ENCODE measurements at regions not wholly inside any gene's neighbourhood (a gene's known extent, or its start where the extent isn't known, plus 50 kb on each side); places are given as distances from the start of the nearest gene placed in this dataset.
"Not testable (repeated sequence)": the region's sequence is repeated elsewhere in the genome, so short reads cannot be mapped to it uniquely, and the experiment has no call there.

DNA sequence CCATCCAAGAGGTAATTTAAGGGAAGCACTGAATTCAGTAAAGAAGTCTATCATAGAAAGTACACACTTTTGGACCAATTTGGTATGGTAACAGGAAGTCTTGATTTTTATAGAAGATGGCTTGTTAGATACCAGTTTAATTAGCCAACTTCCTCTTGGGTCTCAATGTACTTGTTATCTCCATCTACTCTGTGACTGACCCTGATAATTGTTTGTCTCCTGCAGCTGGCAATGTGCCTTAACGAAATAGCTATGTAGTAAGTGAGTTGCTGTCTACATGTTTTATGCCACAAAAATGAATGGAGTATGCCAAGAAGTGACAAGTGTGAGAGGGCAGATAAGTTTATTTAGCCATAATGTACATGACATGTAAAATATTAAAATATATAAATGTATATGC is 410.5 kb upstream of the MAN1A1 start:
- H2AFZ ChIP-seq (ENCODE audit: low read length, unreplicated experiment) = no peak overlapping the region
- no peak overlapping the region for H3K4me3 ChIP-seq (ENCODE audit: low read depth, low read length)
- H3K27ac ChIP-seq (ENCODE audit: low read depth, low read length) = no peak overlapping the region
- H3K36me3 ChIP-seq (ENCODE audit: insufficient read depth, low read length) = no peaks in the 10 kb centered on the region
- no peaks in the 10 kb centered on the region for H3K4me1 ChIP-seq (ENCODE audit: control insufficient read depth, insufficient read depth, low read length, unreplicated experiment)
- H3K27me3 ChIP-seq (ENCODE audit: insufficient read depth, low read length) = peaks cover 9% of the 10 kb centered on the region; the same call in 1 of the 2 replicates
- H3K79me2 ChIP-seq (ENCODE audit: control insufficient read depth, insufficient read depth, low read length, unreplicated experiment) = no peaks in the 10 kb centered on the region

DNA sequence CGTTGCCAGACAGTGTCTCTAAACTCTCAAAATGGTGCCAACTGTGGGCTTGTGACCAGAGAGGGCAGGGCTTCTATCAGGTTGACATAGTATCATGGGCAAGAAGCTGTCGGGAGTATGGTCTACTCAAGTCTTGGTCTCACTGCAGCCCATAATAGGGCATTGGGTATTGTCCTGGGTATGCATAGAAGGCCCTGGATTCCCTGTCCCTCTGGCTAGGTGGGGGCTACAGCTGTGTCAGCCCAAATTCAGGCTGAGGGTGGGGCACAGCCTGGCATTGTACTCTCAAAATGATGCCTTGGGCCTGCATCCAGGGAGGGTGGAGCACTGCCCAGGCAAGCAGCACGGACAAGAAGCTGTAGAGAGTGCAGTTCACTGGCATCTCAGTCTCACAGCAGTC is 408.8 kb upstream of the MAN1A1 start:
- no peaks in the 10 kb centered on the region for H3K36me3 ChIP-seq (ENCODE audit: insufficient read depth, low read length)

DNA sequence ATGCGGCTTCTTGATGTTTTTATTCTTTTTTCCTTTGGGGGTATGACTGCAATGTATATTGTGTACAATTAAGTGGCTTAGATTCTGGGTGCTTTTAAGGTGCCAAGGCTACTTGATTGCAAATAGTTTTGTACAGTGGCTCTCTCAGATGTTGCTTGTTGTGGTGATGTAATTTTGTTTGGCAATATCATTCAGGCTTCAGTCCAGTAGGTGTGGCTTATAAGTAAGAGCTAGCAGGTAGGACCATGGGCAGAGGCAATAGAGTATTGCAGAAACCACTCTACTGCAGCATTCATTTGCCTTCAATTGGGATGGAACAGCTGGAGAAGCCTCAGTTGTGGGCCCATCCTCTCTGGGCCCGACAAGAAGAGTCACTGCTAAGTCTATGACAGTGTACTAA is 407.9 kb upstream of the MAN1A1 start:
- Histone ChIP-seq H3K36me3 (ENCODE audit: insufficient read depth, low read length) (no peaks in the 10 kb centered on the region), H3K79me2 (ENCODE audit: control insufficient read depth, insufficient read depth, low read length, unreplicated experiment) (no peaks in the 10 kb centered on the region), H3K27me3 (ENCODE audit: insufficient read depth, low read length) (peaks cover 9% of the 10 kb centered on the region; the same call in 1 of the 2 replicates), H3K4me3 (ENCODE audit: low read depth, low read length) (no peak overlapping the region), H2AFZ (ENCODE audit: low read length, unreplicated experiment) (no peak overlapping the region), H3K4me1 (ENCODE audit: control insufficient read depth, insufficient read depth, low read length, unreplicated experiment) (no peaks in the 10 kb centered on the region), H3K27ac (ENCODE audit: low read depth, low read length) (no peak overlapping the region)

More for the DNA sequence above, 408.8 kb upstream of the MAN1A1 start:
- no peak overlapping the region for H3K27ac ChIP-seq (ENCODE audit: low read depth, low read length)
- no peaks in the 10 kb centered on the region for H3K79me2 ChIP-seq (ENCODE audit: control insufficient read depth, insufficient read depth, low read length, unreplicated experiment)
- H3K4me3 ChIP-seq (ENCODE audit: low read depth, low read length) = no peak overlapping the region
- H3K4me1 ChIP-seq (ENCODE audit: control insufficient read depth, insufficient read depth, low read length, unreplicated experiment) = no peaks in the 10 kb centered on the region
- no peak overlapping the region for H2AFZ ChIP-seq (ENCODE audit: low read length, unreplicated experiment)
- H3K27me3 ChIP-seq (ENCODE audit: insufficient read depth, low read length) = peaks cover 9% of the 10 kb centered on the region; the same call in 1 of the 2 replicates

DNA sequence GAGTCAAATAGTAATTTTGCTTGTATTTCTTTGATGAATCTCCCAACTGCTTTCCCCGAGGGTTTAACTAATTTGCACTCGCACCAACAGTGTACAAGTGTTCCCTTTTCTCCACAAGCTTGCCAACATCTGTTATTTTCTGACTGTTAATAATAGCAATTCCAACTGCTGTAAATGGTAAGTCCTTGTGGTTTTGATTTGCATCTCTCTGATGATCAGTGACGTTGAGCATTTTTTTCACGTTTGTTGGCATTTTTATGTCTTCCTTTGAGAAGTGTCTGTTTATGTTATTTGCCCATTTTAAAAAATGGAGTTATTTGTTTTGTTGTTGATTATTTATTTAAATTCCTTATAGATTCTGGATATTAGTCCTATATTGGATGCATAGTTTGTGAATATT is 399.8 kb upstream of the MAN1A1 start:
- Histone ChIP-seq H3K27me3 (ENCODE audit: insufficient read depth, low read length) (no peaks in the 10 kb centered on the region; the same call in 1 of the 2 replicates), H3K79me2 (ENCODE audit: control insufficient read depth, insufficient read depth, low read length, unreplicated experiment) (no peaks in the 10 kb centered on the region), H3K4me1 (ENCODE audit: control insufficient read depth, insufficient read depth, low read length, unreplicated experiment) (no peaks in the 10 kb centered on the region), H3K4me3 (ENCODE audit: low read depth, low read length) (no peak overlapping the region), H2AFZ (ENCODE audit: low read length, unreplicated experiment) (no peak overlapping the region), H3K27ac (ENCODE audit: low read depth, low read length) (no peak overlapping the region), H3K36me3 (ENCODE audit: insufficient read depth, low read length) (no peaks in the 10 kb centered on the region)

DNA sequence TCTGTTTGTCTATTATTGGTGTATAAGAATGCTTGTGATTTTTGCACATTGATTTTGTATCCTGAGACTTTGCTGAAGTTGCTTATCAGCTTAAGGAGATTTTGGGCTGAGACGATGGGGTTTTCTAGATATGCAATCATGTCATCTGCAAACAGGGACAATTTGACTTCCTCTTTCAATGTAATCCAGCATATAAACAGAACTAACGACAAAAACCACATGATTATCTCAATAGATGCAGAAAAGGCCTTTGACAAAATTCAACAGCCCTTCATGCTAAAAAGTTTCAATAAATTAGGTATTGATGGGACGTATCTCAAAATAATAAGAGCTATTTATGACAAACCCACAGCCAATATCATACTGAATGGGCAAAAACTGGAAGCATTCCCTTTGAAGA is 399.0 kb upstream of the MAN1A1 start:
- H3K27me3 ChIP-seq (ENCODE audit: insufficient read depth, low read length); H3K27ac ChIP-seq (ENCODE audit: low read depth, low read length); H2AFZ ChIP-seq (ENCODE audit: low read length, unreplicated experiment); H3K36me3 ChIP-seq (ENCODE audit: insufficient read depth, low read length); H3K4me3 ChIP-seq (ENCODE audit: low read depth, low read length); H3K4me1 ChIP-seq (ENCODE audit: control insufficient read depth, insufficient read depth, low read length, unreplicated experiment); H3K79me2 ChIP-seq (ENCODE audit: control insufficient read depth, insufficient read depth, low read length, unreplicated experiment): not testable (repeated sequence)

DNA sequence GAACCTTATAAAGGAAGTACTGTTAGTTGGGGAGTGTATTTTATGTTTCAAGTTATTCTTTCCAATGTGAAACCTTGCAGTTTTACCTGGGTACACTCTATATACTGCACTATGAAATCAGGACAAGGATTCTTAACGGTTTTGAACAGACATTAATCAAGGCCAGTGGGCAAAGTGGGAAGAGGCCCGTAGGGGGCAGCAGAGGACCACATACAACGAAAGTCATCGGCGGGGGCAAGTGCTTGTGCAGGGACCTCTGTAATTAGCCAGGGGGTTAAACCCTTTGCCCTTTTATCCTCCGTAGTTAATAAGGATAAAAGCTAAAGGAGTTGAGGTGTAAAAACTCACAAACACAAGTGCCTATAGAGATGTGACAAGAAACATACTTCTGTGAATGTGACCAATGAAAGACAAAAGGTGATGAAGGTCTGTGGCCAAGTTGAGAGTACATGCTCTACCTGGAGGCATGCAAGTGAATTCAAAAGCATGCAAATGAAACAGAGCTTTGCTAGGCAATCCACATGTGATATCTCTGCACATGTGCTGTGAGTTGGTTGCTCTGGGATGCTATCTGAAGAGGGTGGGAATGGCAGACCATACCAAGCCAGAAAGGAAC is 392.7 kb upstream of the MAN1A1 start:
- Histone ChIP-seq H3K27ac (ENCODE audit: low read depth, low read length) (no peak overlapping the region), H2AFZ (ENCODE audit: low read length, unreplicated experiment) (no peak overlapping the region), H3K79me2 (ENCODE audit: control insufficient read depth, insufficient read depth, low read length, unreplicated experiment) (no peaks in the 10 kb centered on the region), H3K27me3 (ENCODE audit: insufficient read depth, low read length) (no peaks in the 10 kb centered on the region), H3K4me1 (ENCODE audit: control insufficient read depth, insufficient read depth, low read length, unreplicated experiment) (no peaks in the 10 kb centered on the region), H3K4me3 (ENCODE audit: low read depth, low read length) (no peak overlapping the region), H3K36me3 (ENCODE audit: insufficient read depth, low read length) (no peaks in the 10 kb centered on the region)

DNA sequence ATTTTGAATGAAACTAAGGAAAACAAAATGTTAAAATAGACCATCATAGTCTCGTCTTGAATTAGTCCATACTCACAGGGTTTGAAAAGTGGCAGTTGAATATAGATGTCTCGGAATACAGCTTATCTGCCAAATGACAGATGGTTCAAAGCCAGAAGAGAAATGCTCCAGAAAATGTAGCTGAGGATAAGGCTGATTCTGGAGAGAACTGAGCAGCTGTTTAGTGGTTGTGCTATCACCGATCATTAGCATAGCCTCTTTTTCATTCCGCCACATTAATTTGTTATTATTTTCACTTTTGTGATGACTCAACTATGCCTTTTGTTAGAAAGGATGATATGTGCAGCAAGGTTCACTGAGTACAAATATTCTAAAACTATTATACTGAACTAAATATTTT is 390.2 kb upstream of the MAN1A1 start:
- H3K27ac ChIP-seq (ENCODE audit: low read depth, low read length) = no peak overlapping the region
- H2AFZ ChIP-seq (ENCODE audit: low read length, unreplicated experiment) = no peak overlapping the region
- no peaks in the 10 kb centered on the region for H3K27me3 ChIP-seq (ENCODE audit: insufficient read depth, low read length)

DNA sequence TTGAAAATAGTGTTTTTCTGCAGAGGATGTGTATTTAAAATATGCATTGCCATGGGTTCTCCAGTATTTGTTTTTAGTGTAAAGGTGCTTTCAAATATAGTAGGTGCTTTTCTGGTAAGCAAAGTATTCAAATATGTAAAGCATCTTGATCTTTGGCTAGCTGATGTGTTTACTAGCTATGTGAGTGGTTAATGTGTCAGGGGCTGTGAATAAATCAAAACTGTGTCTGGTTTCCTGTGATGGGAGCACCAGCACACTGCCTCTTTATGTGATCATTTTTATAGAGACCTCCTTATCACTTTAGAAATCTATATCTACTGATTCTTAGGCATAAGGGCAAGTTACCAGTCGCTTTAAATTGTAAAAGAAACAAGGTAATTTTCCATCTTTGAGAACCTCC is 388.9 kb upstream of the MAN1A1 start:
- H3K4me3 ChIP-seq (ENCODE audit: low read depth, low read length) = no peak overlapping the region
- H3K4me1 ChIP-seq (ENCODE audit: control insufficient read depth, insufficient read depth, low read length, unreplicated experiment) = no peaks in the 10 kb centered on the region
- H3K27ac ChIP-seq (ENCODE audit: low read depth, low read length) = no peak overlapping the region
- no peaks in the 10 kb centered on the region for H3K79me2 ChIP-seq (ENCODE audit: control insufficient read depth, insufficient read depth, low read length, unreplicated experiment)
- H3K36me3 ChIP-seq (ENCODE audit: insufficient read depth, low read length) = no peaks in the 10 kb centered on the region
- no peak overlapping the region for H2AFZ ChIP-seq (ENCODE audit: low read length, unreplicated experiment)
- H3K27me3 ChIP-seq (ENCODE audit: insufficient read depth, low read length) = no peaks in the 10 kb centered on the region

More for the DNA sequence above, 390.2 kb upstream of the MAN1A1 start:
- Histone ChIP-seq H3K4me1 (ENCODE audit: control insufficient read depth, insufficient read depth, low read length, unreplicated experiment) (no peaks in the 10 kb centered on the region), H3K79me2 (ENCODE audit: control insufficient read depth, insufficient read depth, low read length, unreplicated experiment) (no peaks in the 10 kb centered on the region), H3K4me3 (ENCODE audit: low read depth, low read length) (no peak overlapping the region), H3K36me3 (ENCODE audit: insufficient read depth, low read length) (no peaks in the 10 kb centered on the region)

DNA sequence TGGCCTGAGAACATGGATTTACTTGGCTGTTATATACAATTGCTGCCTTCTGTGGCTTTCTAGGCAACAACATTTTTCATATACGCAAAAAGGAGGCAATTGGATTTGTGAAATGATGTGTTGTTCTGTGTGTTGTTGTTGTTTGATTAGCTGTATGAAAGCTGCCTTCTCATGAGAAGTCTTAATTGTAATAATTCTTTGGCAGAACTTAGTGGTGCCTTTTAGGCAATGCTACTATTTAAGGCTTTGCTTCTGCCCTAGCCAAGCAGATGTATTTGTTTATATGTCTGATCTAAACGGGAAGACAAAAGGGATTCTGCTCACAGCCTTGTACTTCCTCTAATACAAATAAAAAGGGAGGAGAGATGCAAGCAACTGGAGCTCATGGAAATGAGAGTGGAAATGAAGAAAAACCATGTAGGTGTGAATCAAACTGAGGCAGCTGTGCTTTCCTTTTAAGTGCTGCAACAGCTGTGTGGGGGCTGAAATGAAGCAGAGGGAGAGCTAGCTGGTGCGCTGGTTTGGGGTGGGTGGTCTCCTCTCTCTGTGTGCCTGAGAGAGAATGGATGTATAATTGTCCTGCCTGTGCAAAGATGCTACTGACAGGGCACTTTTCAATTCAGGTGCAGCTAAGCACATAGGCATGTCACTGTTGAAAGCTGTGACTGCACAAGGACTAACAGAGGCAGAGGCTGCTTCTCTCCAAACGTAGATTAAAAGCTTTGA is 386.9 kb upstream of the MAN1A1 start:
- Histone ChIP-seq H3K79me2 (ENCODE audit: control insufficient read depth, insufficient read depth, low read length, unreplicated experiment) (no peaks in the 10 kb centered on the region), H3K36me3 (ENCODE audit: insufficient read depth, low read length) (no peaks in the 10 kb centered on the region), H3K4me1 (ENCODE audit: control insufficient read depth, insufficient read depth, low read length, unreplicated experiment) (no peaks in the 10 kb centered on the region), H3K4me3 (ENCODE audit: low read depth, low read length) (no peak overlapping the region), H3K27me3 (ENCODE audit: insufficient read depth, low read length) (no peaks in the 10 kb centered on the region), H3K27ac (ENCODE audit: low read depth, low read length) (no peak overlapping the region), H2AFZ (ENCODE audit: low read length, unreplicated experiment) (no peak overlapping the region)

DNA sequence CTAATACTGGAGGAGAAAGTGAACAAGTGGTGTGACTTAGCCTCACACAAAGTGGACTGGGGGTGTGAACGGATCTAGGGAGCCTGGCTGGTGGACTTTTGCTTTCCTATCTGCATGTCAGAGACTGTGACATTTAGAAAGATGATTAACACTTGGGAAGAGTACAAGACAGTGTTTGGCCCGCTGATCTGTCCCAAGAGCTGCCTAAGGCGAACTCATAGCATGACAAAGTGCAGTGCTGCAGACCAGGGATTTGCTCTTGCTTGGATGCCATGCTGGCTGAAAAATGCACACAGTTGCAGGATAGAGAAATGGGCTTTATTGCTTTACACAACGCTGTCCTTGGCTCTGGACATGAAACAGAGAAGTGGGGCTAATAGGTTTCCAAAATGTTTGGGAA is 386.0 kb upstream of the MAN1A1 start:
- Histone ChIP-seq H3K36me3 (ENCODE audit: insufficient read depth, low read length) (no peaks in the 10 kb centered on the region), H3K79me2 (ENCODE audit: control insufficient read depth, insufficient read depth, low read length, unreplicated experiment) (no peaks in the 10 kb centered on the region), H3K27me3 (ENCODE audit: insufficient read depth, low read length) (no peaks in the 10 kb centered on the region), H3K27ac (ENCODE audit: low read depth, low read length) (no peak overlapping the region), H3K4me1 (ENCODE audit: control insufficient read depth, insufficient read depth, low read length, unreplicated experiment) (no peaks in the 10 kb centered on the region), H2AFZ (ENCODE audit: low read length, unreplicated experiment) (no peak overlapping the region), H3K4me3 (ENCODE audit: low read depth, low read length) (no peak overlapping the region)

DNA sequence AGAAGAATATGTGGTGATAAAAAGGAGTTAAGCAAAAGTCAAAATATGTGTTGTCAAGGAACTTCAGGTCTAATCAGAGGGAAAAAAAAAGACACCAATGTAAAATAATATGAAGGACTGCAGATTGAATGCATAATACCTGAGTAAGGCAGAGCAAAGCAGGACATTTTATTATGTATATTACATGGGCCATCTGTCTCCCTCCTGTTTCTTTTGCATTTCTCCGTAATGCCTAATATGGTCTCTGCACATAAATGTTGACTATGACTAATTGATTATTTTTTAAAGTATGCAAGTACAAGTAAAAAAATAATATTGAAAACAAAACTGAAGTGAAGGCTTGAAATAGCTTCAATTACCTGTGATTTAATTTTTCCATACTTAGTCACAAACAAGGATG is 384.7 kb upstream of the MAN1A1 start:
- H2AFZ ChIP-seq (ENCODE audit: low read length, unreplicated experiment) = no peak overlapping the region
- no peaks in the 10 kb centered on the region for H3K79me2 ChIP-seq (ENCODE audit: control insufficient read depth, insufficient read depth, low read length, unreplicated experiment)
- no peak overlapping the region for H3K4me3 ChIP-seq (ENCODE audit: low read depth, low read length)
- H3K27ac ChIP-seq (ENCODE audit: low read depth, low read length) = no peak overlapping the region
- H3K4me1 ChIP-seq (ENCODE audit: control insufficient read depth, insufficient read depth, low read length, unreplicated experiment) = no peaks in the 10 kb centered on the region
- H3K36me3 ChIP-seq (ENCODE audit: insufficient read depth, low read length) = no peaks in the 10 kb centered on the region
- H3K27me3 ChIP-seq (ENCODE audit: insufficient read depth, low read length) = no peaks in the 10 kb centered on the region
